ENCODE measurements at regions not wholly inside any gene's neighbourhood (a gene's known extent, or its start where the extent isn't known, plus 50 kb on each side); places are given as distances from the start of the nearest gene placed in this dataset.

DNA sequence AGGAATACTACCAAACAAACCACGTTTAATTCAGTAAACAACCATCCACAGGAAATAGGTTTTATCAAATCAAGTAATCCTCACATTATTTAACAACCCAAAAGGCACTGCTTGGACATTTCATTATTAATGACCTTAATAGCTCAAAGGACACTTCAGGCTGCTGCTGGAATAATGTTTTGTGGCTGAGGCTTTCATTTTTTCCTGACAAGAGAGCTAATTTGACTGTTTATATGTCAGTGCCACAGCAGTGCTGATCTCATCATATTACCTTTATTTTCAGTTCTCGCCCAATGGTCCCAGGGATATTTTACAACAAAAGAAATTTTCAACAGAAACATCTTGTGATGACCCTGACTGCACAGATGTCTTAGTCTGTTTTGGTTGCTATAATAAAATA, 589.8 kb upstream of the GRAMD2B start:
- TF ChIP-seq EP300 (IDR thresholded peaks at IDR 0.05; ENCODE audit: borderline replicate concordance): no peak
- no peak for TF ChIP-seq RAD21 (IDR thresholded peaks at IDR 0.05; ENCODE audit: low read depth)
- TF ChIP-seq EGR1 (IDR thresholded peaks at IDR 0.05): no peak
- TF ChIP-seq CEBPB (IDR thresholded peaks at IDR 0.05): no peak
- TF ChIP-seq, protein P1, sequence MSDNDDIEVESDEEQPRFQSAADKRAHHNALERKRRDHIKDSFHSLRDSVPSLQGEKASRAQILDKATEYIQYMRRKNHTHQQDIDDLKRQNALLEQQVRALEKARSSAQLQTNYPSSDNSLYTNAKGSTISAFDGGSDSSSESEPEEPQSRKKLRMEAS (IDR thresholded peaks at IDR 0.05): no peak
- TF ChIP-seq YY1 (IDR thresholded peaks at IDR 0.05; ENCODE audit: low read depth): no peak
- TF ChIP-seq TAF1 (IDR thresholded peaks at IDR 0.05; ENCODE audit: low read depth): no peak
- TF ChIP-seq, protein P2, sequence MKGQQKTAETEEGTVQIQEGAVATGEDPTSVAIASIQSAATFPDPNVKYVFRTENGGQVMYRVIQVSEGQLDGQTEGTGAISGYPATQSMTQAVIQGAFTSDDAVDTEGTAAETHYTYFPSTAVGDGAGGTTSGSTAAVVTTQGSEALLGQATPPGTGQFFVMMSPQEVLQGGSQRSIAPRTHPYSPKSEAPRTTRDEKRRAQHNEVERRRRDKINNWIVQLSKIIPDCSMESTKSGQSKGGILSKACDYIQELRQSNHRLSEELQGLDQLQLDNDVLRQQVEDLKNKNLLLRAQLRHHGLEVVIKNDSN (IDR thresholded peaks at IDR 0.05): no peak
- TF ChIP-seq ZBTB7A (IDR thresholded peaks at IDR 0.05; ENCODE audit: low read depth): no peak
- no peak for TF ChIP-seq FOXM1 (IDR thresholded peaks at IDR 0.05; ENCODE audit: borderline replicate concordance, low read depth)
- no peak for TF ChIP-seq TCF12 (IDR thresholded peaks at IDR 0.05; ENCODE audit: low read depth)
- TF ChIP-seq, protein P3, sequence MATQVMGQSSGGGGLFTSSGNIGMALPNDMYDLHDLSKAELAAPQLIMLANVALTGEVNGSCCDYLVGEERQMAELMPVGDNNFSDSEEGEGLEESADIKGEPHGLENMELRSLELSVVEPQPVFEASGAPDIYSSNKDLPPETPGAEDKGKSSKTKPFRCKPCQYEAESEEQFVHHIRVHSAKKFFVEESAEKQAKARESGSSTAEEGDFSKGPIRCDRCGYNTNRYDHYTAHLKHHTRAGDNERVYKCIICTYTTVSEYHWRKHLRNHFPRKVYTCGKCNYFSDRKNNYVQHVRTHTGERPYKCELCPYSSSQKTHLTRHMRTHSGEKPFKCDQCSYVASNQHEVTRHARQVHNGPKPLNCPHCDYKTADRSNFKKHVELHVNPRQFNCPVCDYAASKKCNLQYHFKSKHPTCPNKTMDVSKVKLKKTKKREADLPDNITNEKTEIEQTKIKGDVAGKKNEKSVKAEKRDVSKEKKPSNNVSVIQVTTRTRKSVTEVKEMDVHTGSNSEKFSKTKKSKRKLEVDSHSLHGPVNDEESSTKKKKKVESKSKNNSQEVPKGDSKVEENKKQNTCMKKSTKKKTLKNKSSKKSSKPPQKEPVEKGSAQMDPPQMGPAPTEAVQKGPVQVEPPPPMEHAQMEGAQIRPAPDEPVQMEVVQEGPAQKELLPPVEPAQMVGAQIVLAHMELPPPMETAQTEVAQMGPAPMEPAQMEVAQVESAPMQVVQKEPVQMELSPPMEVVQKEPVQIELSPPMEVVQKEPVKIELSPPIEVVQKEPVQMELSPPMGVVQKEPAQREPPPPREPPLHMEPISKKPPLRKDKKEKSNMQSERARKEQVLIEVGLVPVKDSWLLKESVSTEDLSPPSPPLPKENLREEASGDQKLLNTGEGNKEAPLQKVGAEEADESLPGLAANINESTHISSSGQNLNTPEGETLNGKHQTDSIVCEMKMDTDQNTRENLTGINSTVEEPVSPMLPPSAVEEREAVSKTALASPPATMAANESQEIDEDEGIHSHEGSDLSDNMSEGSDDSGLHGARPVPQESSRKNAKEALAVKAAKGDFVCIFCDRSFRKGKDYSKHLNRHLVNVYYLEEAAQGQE (IDR thresholded peaks at IDR 0.05; ENCODE audit: low read depth): no peak
- TF ChIP-seq TEAD4 (IDR thresholded peaks at IDR 0.05): no peak
- no peak for TF ChIP-seq CREB1 (IDR thresholded peaks at IDR 0.05; ENCODE audit: low read depth)
